GM19240 (cell line): ENCODE measurements at regions not wholly inside any gene's neighbourhood (a gene's known extent, or its start where the extent isn't known, plus 50 kb on each side); places are given as distances from the start of the nearest gene placed in this dataset.
"Not testable (repeated sequence)": the region's sequence is repeated elsewhere in the genome, so short reads cannot be mapped to it uniquely, and the experiment has no call there.

Experiments used
- DNase-seq: peaks from one replicate; pipeline ENCODE4 v3.0.0; 2011; ENCODE audit warnings: low spot score; ENCODE audit not compliant: insufficient read length

- DNase-seq, result no peak
Measured at GRCh38 chr5:72692651-72693442, 123.6 kb upstream of the TNPO1 start.

GRCh38 chr5:72692231-72692637 lies 124.2 kb upstream of the TNPO1 start:
- DNase-seq, result no peak

- no peak for DNase-seq
Measured at GRCh38 chr5:72691751-72692150, 124.7 kb upstream of the TNPO1 start.

GRCh38 chr5:72688916-72689315 lies 127.5 kb upstream of the TNPO1 start:
- no peak for DNase-seq

- DNase-seq, result no peak
Measured at GRCh38 chr5:72687288-72687687, 129.2 kb upstream of the TNPO1 start.

- no peak for DNase-seq
Measured at GRCh38 chr5:72682561-72682960, 133.9 kb upstream of the TNPO1 start.

GRCh38 chr5:72681781-72682180 lies 134.7 kb upstream of the TNPO1 start:
- DNase-seq, result no peak

- DNase-seq, result no peak
Measured at GRCh38 chr5:72677447-72677846, 139.0 kb upstream of the TNPO1 start.

GRCh38 chr5:72676831-72677230 lies 139.6 kb upstream of the TNPO1 start:
- DNase-seq, result not testable (repeated sequence)

- DNase-seq, result no peak
Measured at GRCh38 chr5:72673623-72674022, 142.8 kb upstream of the TNPO1 start.

- no peak for DNase-seq
Measured at GRCh38 chr5:72673180-72673579, 143.3 kb upstream of the TNPO1 start.

- no peak for DNase-seq
Measured at GRCh38 chr5:72667708-72668107, 148.8 kb upstream of the TNPO1 start.

- DNase-seq, result no peak
Measured at GRCh38 chr5:72662936-72663335, 153.5 kb upstream of the TNPO1 start.

- no peak for DNase-seq
Measured at GRCh38 chr5:72662305-72662704, 154.2 kb upstream of the TNPO1 start.

- no peak for DNase-seq
Measured at GRCh38 chr5:72661405-72661804, 154.2 kb upstream of the ZNF366 start.

GRCh38 chr5:72659726-72660125 lies 152.5 kb upstream of the ZNF366 start:
- DNase-seq, result no peak

GRCh38 chr5:72658761-72659540 lies 151.7 kb upstream of the ZNF366 start:
- no peak for DNase-seq

- no peak for DNase-seq
Measured at GRCh38 chr5:72658161-72658560, 151.0 kb upstream of the ZNF366 start.

- no peak for DNase-seq
Measured at GRCh38 chr5:72656756-72657513, 149.7 kb upstream of the ZNF366 start.

GRCh38 chr5:72656331-72656730 lies 149.1 kb upstream of the ZNF366 start:
- no peak for DNase-seq

- DNase-seq, result no peak
Measured at GRCh38 chr5:72654231-72654630, 147.0 kb upstream of the ZNF366 start.

GRCh38 chr5:72653586-72653985 lies 146.4 kb upstream of the ZNF366 start:
- DNase-seq, result no peak
